ENCODE measurements at regions not wholly inside any gene's neighbourhood (a gene's known extent, or its start where the extent isn't known, plus 50 kb on each side); places are given as distances from the start of the nearest gene placed in this dataset.
"Not testable (repeated sequence)": the region's sequence is repeated elsewhere in the genome, so short reads cannot be mapped to it uniquely, and the experiment has no call there.

- Mint-ChIP-seq H3K27ac (no peak overlapping the region), H3K4me3 (no peak overlapping the region), H3K4me1 (ENCODE audit: low read depth) (no peaks in the 10 kb centered on the region), H3K9me3 (no peaks in the 10 kb centered on the region), H3K36me3 (ENCODE audit: low read depth) (no peaks in the 10 kb centered on the region), H3K27me3 (no peaks in the 10 kb centered on the region)
- intact Hi-C loops (cut with micrococcal nuclease), result no loop called here
Observed at GRCh38 chr1:73029571-73029970, 747.2 kb upstream of the NEGR1 start.

- Mint-ChIP-seq H3K27ac (no peak overlapping the region), H3K9me3 (peaks cover 3% of the 10 kb centered on the region), H3K36me3 (ENCODE audit: low read depth) (no peaks in the 10 kb centered on the region), H3K4me1 (ENCODE audit: low read depth) (no peaks in the 10 kb centered on the region), H3K4me3 (no peak overlapping the region), H3K27me3 (no peaks in the 10 kb centered on the region)
- intact Hi-C loops (cut with micrococcal nuclease), result no loop called here
Observed at GRCh38 chr1:73026114-73026513, 743.8 kb upstream of the NEGR1 start.

- Mint-ChIP-seq H3K27ac (no peak overlapping the region), H3K4me1 (ENCODE audit: low read depth) (no peaks in the 10 kb centered on the region), H3K4me3 (no peak overlapping the region), H3K9me3 (no peaks in the 10 kb centered on the region), H3K27me3 (no peaks in the 10 kb centered on the region), H3K36me3 (ENCODE audit: low read depth) (no peaks in the 10 kb centered on the region)
- intact Hi-C loops (cut with micrococcal nuclease), result no loop called here
Observed at GRCh38 chr1:73009938-73010337, 727.6 kb upstream of the NEGR1 start.

GRCh38 chr1:73009311-73009710, 727.0 kb upstream of the NEGR1 start:
- intact Hi-C loops (cut with micrococcal nuclease), result no loop called here
- Mint-ChIP-seq H3K4me3 (no peak overlapping the region), H3K27ac (no peak overlapping the region), H3K36me3 (ENCODE audit: low read depth) (no peaks in the 10 kb centered on the region), H3K9me3 (no peaks in the 10 kb centered on the region), H3K4me1 (ENCODE audit: low read depth) (no peaks in the 10 kb centered on the region), H3K27me3 (no peaks in the 10 kb centered on the region)

- no peaks in the 10 kb centered on the region for H3K4me1 Mint-ChIP-seq (ENCODE audit: low read depth)
- H3K4me3 Mint-ChIP-seq, result no peak overlapping the region
- no peaks in the 10 kb centered on the region for H3K27me3 Mint-ChIP-seq
- no peaks in the 10 kb centered on the region for H3K36me3 Mint-ChIP-seq (ENCODE audit: low read depth)
- H3K9me3 Mint-ChIP-seq, result peaks cover 9% of the 10 kb centered on the region
- intact Hi-C loops (cut with micrococcal nuclease), result no loop called here
- H3K27ac Mint-ChIP-seq, result no peak overlapping the region
Observed at GRCh38 chr1:72997624-72998023, 715.3 kb upstream of the NEGR1 start.

- Mint-ChIP-seq H3K27me3 (no peaks in the 10 kb centered on the region), H3K4me3 (no peak overlapping the region), H3K36me3 (ENCODE audit: low read depth) (no peaks in the 10 kb centered on the region), H3K27ac (no peak overlapping the region), H3K9me3 (peaks cover 14% of the 10 kb centered on the region), H3K4me1 (ENCODE audit: low read depth) (no peaks in the 10 kb centered on the region)
- intact Hi-C loops (cut with micrococcal nuclease), result no loop called here
Observed at GRCh38 chr1:72997041-72997440, 714.7 kb upstream of the NEGR1 start.

GRCh38 chr1:72987871-72988270, 705.5 kb upstream of the NEGR1 start:
- H3K27ac Mint-ChIP-seq; intact Hi-C loops (cut with micrococcal nuclease): not testable (repeated sequence)
- peaks cover 84% of the 10 kb centered on the region for H3K9me3 Mint-ChIP-seq

GRCh38 chr1:72986591-72987290, 704.4 kb upstream of the NEGR1 start:
- intact Hi-C loops (cut with micrococcal nuclease), result no loop called here
- no peaks in the 10 kb centered on the region for H3K27me3 Mint-ChIP-seq
- H3K4me1 Mint-ChIP-seq (ENCODE audit: low read depth), result no peaks in the 10 kb centered on the region
- H3K36me3 Mint-ChIP-seq (ENCODE audit: low read depth), result no peaks in the 10 kb centered on the region
- H3K4me3 Mint-ChIP-seq, result no peak overlapping the region
- peaks cover 84% of the 10 kb centered on the region for H3K9me3 Mint-ChIP-seq
- H3K27ac Mint-ChIP-seq, result no peak overlapping the region

More at GRCh38 chr1:72987871-72988270, 705.5 kb upstream of the NEGR1 start:
- not testable (repeated sequence) for H3K27me3 Mint-ChIP-seq; H3K4me3 Mint-ChIP-seq; H3K4me1 Mint-ChIP-seq (ENCODE audit: low read depth); H3K36me3 Mint-ChIP-seq (ENCODE audit: low read depth)

GRCh38 chr1:72985024-72985423, 702.7 kb upstream of the NEGR1 start:
- H3K9me3 Mint-ChIP-seq, result peaks cover 82% of the 10 kb centered on the region
- H3K27ac Mint-ChIP-seq; intact Hi-C loops (cut with micrococcal nuclease); H3K27me3 Mint-ChIP-seq; H3K36me3 Mint-ChIP-seq (ENCODE audit: low read depth); H3K4me1 Mint-ChIP-seq (ENCODE audit: low read depth); H3K4me3 Mint-ChIP-seq: not testable (repeated sequence)

- H3K36me3 Mint-ChIP-seq (ENCODE audit: low read depth); H3K27ac Mint-ChIP-seq; intact Hi-C loops (cut with micrococcal nuclease); H3K4me1 Mint-ChIP-seq (ENCODE audit: low read depth); H3K4me3 Mint-ChIP-seq; H3K27me3 Mint-ChIP-seq: not testable (repeated sequence)
- peaks cover 62% of the 10 kb centered on the region for H3K9me3 Mint-ChIP-seq
Observed at GRCh38 chr1:72983011-72983410, 700.7 kb upstream of the NEGR1 start.

GRCh38 chr1:72969461-72969860, 687.1 kb upstream of the NEGR1 start:
- Mint-ChIP-seq H3K4me1 (ENCODE audit: low read depth) (no peaks in the 10 kb centered on the region), H3K36me3 (ENCODE audit: low read depth) (no peaks in the 10 kb centered on the region), H3K9me3 (no peaks in the 10 kb centered on the region), H3K27ac (no peak overlapping the region), H3K4me3 (no peak overlapping the region), H3K27me3 (no peaks in the 10 kb centered on the region)
- intact Hi-C loops (cut with micrococcal nuclease), result no loop called here

- H3K9me3 Mint-ChIP-seq, result peaks cover 8% of the 10 kb centered on the region
- H3K36me3 Mint-ChIP-seq (ENCODE audit: low read depth), result no peaks in the 10 kb centered on the region
- intact Hi-C loops (cut with micrococcal nuclease), result no loop called here
- H3K27ac Mint-ChIP-seq, result no peak overlapping the region
- no peaks in the 10 kb centered on the region for H3K27me3 Mint-ChIP-seq
- H3K4me1 Mint-ChIP-seq (ENCODE audit: low read depth), result no peaks in the 10 kb centered on the region
- no peak overlapping the region for H3K4me3 Mint-ChIP-seq
Observed at GRCh38 chr1:72954943-72955342, 672.6 kb upstream of the NEGR1 start.

- H3K4me1 Mint-ChIP-seq (ENCODE audit: low read depth); H3K36me3 Mint-ChIP-seq (ENCODE audit: low read depth); H3K27me3 Mint-ChIP-seq; H3K4me3 Mint-ChIP-seq; H3K9me3 Mint-ChIP-seq; H3K27ac Mint-ChIP-seq; intact Hi-C loops (cut with micrococcal nuclease): not testable (repeated sequence)
Observed at GRCh38 chr1:72950900-72951299, 668.6 kb upstream of the NEGR1 start.

- intact Hi-C loops (cut with micrococcal nuclease), result no loop called here
- no peaks in the 10 kb centered on the region for H3K36me3 Mint-ChIP-seq (ENCODE audit: low read depth)
- H3K27ac Mint-ChIP-seq, result no peak overlapping the region
- no peak overlapping the region for H3K4me3 Mint-ChIP-seq
- H3K9me3 Mint-ChIP-seq, result peaks cover 7% of the 10 kb centered on the region
- no peaks in the 10 kb centered on the region for H3K27me3 Mint-ChIP-seq
- H3K4me1 Mint-ChIP-seq (ENCODE audit: low read depth), result no peaks in the 10 kb centered on the region
Observed at GRCh38 chr1:72946903-72947499, 664.7 kb upstream of the NEGR1 start.

- Mint-ChIP-seq H3K4me3 (no peak overlapping the region), H3K9me3 (no peaks in the 10 kb centered on the region), H3K36me3 (ENCODE audit: low read depth) (no peaks in the 10 kb centered on the region), H3K4me1 (ENCODE audit: low read depth) (no peaks in the 10 kb centered on the region), H3K27ac (no peak overlapping the region), H3K27me3 (no peaks in the 10 kb centered on the region)
- intact Hi-C loops (cut with micrococcal nuclease), result no loop called here
Observed at GRCh38 chr1:72942008-72942407, 659.7 kb upstream of the NEGR1 start.
